ENCODE measurements at regions not wholly inside any gene's neighbourhood (a gene's known extent, or its start where the extent isn't known, plus 50 kb on each side); places are given as distances from the start of the nearest gene placed in this dataset.

GRCh38 chr20:36093025-36093803, 61.3 kb upstream of the EPB41L1 start:
- TF ChIP-seq CTCF (IDR thresholded peaks at IDR 0.05; ENCODE audit: low read depth, low read length): no peak
- TF ChIP-seq MYC (IDR thresholded peaks at IDR 0.05; ENCODE audit: low read depth, low read length): no peak
- no peak for TF ChIP-seq POLR2A (IDR thresholded peaks at IDR 0.05; ENCODE audit: extremely low read depth, insufficient read length)
